Ishikawa (cell line): ENCODE measurements at regions not wholly inside any gene's neighbourhood (a gene's known extent, or its start where the extent isn't known, plus 50 kb on each side); places are given as distances from the start of the nearest gene placed in this dataset.

ENCODE experiments used
- CEBPB ChIP-seq: IDR thresholded peaks from 2 replicates; pipeline ENCODE4 v1.6.1; 2012
- EP300 ChIP-seq: IDR thresholded peaks from 2 replicates; pipeline ENCODE4 v1.6.1; 2012; ENCODE audit warnings: borderline replicate concordance
- FOXM1 ChIP-seq: IDR thresholded peaks from 2 replicates; pipeline ENCODE4 v1.6.1; 2012; ENCODE audit warnings: low read depth, borderline replicate concordance
- NFIC ChIP-seq: IDR thresholded peaks from 2 replicates; pipeline ENCODE4 v1.6.1; 2012
- TCF12 ChIP-seq: IDR thresholded peaks from 2 replicates; pipeline ENCODE4 v1.6.1; 2012; ENCODE audit warnings: low read depth
- TF ChIP-seq, protein P1 (sequence below): IDR thresholded peaks from 2 replicates; pipeline ENCODE4 v1.6.1; 2012
- TF ChIP-seq, protein P2 (sequence below): IDR thresholded peaks from 2 replicates; pipeline ENCODE4 v1.6.1; 2012; ENCODE audit warnings: low read depth, mild to moderate bottlenecking

DNA sequence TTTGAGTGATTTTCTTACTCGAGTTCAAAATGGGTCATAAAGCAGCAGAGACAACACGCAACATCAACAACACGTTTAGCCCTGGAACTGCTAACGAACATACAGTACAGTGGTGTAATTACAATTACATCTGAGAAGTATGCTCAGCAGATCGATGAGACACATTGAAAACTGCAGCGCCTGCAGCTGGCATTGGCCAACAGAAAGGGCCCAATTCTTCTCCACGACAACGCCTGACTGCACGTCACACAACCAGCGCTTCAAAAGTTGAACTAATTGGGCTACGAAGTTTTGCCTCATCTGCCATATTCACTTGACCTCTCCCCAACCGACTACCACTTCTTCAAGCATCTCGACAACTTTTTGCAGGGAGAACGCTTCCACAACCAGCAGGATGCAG is 145.6 kb downstream of the SCARB1 start:
- no peak for TF ChIP-seq NFIC
- no peak for TF ChIP-seq CEBPB
- TF ChIP-seq, protein P1, sequence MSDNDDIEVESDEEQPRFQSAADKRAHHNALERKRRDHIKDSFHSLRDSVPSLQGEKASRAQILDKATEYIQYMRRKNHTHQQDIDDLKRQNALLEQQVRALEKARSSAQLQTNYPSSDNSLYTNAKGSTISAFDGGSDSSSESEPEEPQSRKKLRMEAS = no peak
- TF ChIP-seq FOXM1 = no peak
- TF ChIP-seq TCF12 = no peak
- TF ChIP-seq EP300 = no peak
- TF ChIP-seq, protein P2, sequence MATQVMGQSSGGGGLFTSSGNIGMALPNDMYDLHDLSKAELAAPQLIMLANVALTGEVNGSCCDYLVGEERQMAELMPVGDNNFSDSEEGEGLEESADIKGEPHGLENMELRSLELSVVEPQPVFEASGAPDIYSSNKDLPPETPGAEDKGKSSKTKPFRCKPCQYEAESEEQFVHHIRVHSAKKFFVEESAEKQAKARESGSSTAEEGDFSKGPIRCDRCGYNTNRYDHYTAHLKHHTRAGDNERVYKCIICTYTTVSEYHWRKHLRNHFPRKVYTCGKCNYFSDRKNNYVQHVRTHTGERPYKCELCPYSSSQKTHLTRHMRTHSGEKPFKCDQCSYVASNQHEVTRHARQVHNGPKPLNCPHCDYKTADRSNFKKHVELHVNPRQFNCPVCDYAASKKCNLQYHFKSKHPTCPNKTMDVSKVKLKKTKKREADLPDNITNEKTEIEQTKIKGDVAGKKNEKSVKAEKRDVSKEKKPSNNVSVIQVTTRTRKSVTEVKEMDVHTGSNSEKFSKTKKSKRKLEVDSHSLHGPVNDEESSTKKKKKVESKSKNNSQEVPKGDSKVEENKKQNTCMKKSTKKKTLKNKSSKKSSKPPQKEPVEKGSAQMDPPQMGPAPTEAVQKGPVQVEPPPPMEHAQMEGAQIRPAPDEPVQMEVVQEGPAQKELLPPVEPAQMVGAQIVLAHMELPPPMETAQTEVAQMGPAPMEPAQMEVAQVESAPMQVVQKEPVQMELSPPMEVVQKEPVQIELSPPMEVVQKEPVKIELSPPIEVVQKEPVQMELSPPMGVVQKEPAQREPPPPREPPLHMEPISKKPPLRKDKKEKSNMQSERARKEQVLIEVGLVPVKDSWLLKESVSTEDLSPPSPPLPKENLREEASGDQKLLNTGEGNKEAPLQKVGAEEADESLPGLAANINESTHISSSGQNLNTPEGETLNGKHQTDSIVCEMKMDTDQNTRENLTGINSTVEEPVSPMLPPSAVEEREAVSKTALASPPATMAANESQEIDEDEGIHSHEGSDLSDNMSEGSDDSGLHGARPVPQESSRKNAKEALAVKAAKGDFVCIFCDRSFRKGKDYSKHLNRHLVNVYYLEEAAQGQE = no peak
